ENCODE measurements at regions not wholly inside any gene's neighbourhood (a gene's known extent, or its start where the extent isn't known, plus 50 kb on each side); places are given as distances from the start of the nearest gene placed in this dataset.

DNA sequence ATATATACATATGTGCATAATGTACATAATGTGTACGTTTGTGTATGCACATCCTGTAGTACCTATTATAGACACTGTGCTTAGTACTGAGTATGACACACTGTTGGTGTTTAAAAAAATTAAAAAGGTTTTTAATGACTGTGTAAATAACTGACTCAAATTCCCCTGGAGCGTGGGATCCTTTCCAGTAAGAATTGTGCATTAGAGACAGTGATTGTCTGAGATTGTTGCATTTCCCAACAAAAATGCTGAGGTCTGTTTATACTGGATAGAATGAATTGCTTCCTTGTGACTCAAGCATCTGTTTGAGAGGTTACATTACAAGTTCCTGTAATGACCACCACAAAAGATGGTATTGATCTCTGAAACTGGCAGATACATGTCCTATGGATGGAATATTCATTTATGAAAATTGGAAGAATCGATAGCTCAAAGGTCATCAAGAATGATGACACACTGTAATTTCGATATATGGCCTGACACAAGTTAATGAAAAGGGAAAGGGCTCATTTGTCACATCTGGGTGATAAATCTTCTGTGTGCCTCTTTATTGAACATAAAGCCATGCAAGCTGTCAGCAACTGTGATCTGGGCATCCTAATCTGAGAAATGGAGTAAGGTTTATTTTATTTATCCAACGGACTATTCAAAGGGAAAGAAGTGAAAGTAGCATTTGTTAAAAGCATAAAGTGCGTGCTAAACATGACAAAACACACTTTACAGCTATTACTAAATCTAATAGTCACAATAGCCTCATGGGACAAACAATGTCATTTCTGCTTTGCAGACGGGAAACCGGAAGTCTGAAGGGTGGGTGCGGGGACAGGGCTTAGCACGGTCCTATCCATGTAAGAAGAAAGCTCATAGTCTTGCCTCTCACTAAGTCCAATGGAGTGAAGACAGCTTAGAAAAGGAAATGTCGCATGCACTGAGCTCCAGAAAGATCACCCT, 228.8 kb downstream of the CDH11 start:
- TF ChIP-seq, protein P1, sequence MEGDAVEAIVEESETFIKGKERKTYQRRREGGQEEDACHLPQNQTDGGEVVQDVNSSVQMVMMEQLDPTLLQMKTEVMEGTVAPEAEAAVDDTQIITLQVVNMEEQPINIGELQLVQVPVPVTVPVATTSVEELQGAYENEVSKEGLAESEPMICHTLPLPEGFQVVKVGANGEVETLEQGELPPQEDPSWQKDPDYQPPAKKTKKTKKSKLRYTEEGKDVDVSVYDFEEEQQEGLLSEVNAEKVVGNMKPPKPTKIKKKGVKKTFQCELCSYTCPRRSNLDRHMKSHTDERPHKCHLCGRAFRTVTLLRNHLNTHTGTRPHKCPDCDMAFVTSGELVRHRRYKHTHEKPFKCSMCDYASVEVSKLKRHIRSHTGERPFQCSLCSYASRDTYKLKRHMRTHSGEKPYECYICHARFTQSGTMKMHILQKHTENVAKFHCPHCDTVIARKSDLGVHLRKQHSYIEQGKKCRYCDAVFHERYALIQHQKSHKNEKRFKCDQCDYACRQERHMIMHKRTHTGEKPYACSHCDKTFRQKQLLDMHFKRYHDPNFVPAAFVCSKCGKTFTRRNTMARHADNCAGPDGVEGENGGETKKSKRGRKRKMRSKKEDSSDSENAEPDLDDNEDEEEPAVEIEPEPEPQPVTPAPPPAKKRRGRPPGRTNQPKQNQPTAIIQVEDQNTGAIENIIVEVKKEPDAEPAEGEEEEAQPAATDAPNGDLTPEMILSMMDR (IDR thresholded peaks at IDR 0.05) = no peak
- no peak for TF ChIP-seq POLR2A (IDR thresholded peaks at IDR 0.05)
